Osteoblast (primary cell): ENCODE measurements at regions not wholly inside any gene's neighbourhood (a gene's known extent, or its start where the extent isn't known, plus 50 kb on each side); places are given as distances from the start of the nearest gene placed in this dataset.

Source experiments
- DNase-seq: peaks from one replicate; pipeline ENCODE4 v3.0.0; 2011; ENCODE audit warnings: low spot score, mixed read lengths; ENCODE audit not compliant: insufficient read length; ENCODE audit errors: missing footprints
- H2AFZ ChIP-seq: 2 replicates; pipeline ENCODE4 v1.6.0; 2011; ENCODE audit warnings: mild to moderate bottlenecking, low read length
- H3K27ac ChIP-seq: 2 replicates; pipeline ENCODE4 v1.5.1; 2011; ENCODE audit warnings: mild to moderate bottlenecking, low read depth, low read length, moderate library complexity
- H3K27me3 ChIP-seq: 2 replicates; pipeline ENCODE4 v1.6.0; 2012; ENCODE audit warnings: mild to moderate bottlenecking, control low read depth, inconsistent platforms, low read length, moderate library complexity; ENCODE audit not compliant: insufficient read depth
- H3K36me3 ChIP-seq: 2 replicates; pipeline ENCODE4 v1.5.1; 2011; ENCODE audit warnings: mild to moderate bottlenecking, low read length, control low read depth, moderate library complexity; ENCODE audit not compliant: insufficient read depth
- H3K4me1 ChIP-seq: 2 replicates; pipeline ENCODE4 v1.5.1; 2011; ENCODE audit warnings: mild to moderate bottlenecking, low read length, control low read depth, moderate library complexity; ENCODE audit not compliant: insufficient read depth
- H3K4me2 ChIP-seq: 2 replicates; pipeline ENCODE4 v1.6.0; 2011; ENCODE audit warnings: mild to moderate bottlenecking, low read length; ENCODE audit not compliant: insufficient read depth
- H3K4me3 ChIP-seq: fragments of 200-600 bp; sonication (generic); 3 replicates; pipeline ENCODE4 v1.5.1; 2012; ENCODE audit warnings: mild to moderate bottlenecking, low read length, inconsistent platforms; ENCODE audit not compliant: insufficient read depth
- H3K79me2 ChIP-seq: 2 replicates; pipeline ENCODE4 v1.6.0; 2012; ENCODE audit warnings: mild to moderate bottlenecking, low read length, control low read depth, inconsistent platforms; ENCODE audit not compliant: insufficient read depth
- H3K9me3 ChIP-seq: 2 replicates; pipeline ENCODE4 v1.5.1; 2011; ENCODE audit warnings: low read depth, low read length, control low read depth
- H4K20me1 ChIP-seq: 2 replicates; pipeline ENCODE4 v1.6.0; 2012; ENCODE audit warnings: mild to moderate bottlenecking, low read length, control low read depth; ENCODE audit not compliant: insufficient read depth
- TF ChIP-seq, protein P1 (sequence below): IDR thresholded peaks from 2 replicates; pipeline ENCODE4 v1.5.1; 2011; ENCODE audit warnings: mild to moderate bottlenecking, low read depth, low read length, moderate library complexity; ENCODE audit errors: extremely low read depth

DNA sequence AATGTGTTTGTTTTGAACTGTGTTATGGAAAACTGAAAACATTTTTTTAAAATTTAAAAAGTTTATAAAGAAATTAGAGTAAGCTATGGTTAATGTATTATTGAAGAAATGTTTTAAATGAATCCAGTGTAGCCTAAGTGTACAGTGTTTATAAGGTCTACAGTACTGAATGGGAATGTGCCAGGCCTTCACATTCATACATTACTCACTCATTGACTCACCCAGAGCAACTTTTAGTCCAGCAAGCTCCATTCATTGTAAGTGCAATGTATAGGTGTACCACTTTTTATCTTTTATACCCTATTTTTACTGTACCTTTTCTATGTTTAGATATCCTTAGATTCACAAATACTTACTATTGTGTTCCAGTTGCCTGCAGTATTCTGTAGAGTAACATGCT, 215.1 kb upstream of the THUMPD2 start:
- H4K20me1 ChIP-seq = no peaks in the 10 kb centered on the region
- H3K27me3 ChIP-seq = no peaks in the 10 kb centered on the region
- H3K4me2 ChIP-seq = no peak overlapping the region
- DNase-seq = no peak
- no peaks in the 10 kb centered on the region for H3K79me2 ChIP-seq
- H3K4me3 ChIP-seq = no peak overlapping the region
- no peak overlapping the region for H2AFZ ChIP-seq
- no peaks in the 10 kb centered on the region for H3K9me3 ChIP-seq
- no peak overlapping the region for H3K27ac ChIP-seq
- H3K4me1 ChIP-seq = peaks cover 28% of the 10 kb centered on the region
- H3K36me3 ChIP-seq = no peaks in the 10 kb centered on the region
- TF ChIP-seq, protein P1, sequence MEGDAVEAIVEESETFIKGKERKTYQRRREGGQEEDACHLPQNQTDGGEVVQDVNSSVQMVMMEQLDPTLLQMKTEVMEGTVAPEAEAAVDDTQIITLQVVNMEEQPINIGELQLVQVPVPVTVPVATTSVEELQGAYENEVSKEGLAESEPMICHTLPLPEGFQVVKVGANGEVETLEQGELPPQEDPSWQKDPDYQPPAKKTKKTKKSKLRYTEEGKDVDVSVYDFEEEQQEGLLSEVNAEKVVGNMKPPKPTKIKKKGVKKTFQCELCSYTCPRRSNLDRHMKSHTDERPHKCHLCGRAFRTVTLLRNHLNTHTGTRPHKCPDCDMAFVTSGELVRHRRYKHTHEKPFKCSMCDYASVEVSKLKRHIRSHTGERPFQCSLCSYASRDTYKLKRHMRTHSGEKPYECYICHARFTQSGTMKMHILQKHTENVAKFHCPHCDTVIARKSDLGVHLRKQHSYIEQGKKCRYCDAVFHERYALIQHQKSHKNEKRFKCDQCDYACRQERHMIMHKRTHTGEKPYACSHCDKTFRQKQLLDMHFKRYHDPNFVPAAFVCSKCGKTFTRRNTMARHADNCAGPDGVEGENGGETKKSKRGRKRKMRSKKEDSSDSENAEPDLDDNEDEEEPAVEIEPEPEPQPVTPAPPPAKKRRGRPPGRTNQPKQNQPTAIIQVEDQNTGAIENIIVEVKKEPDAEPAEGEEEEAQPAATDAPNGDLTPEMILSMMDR = no peak

DNA sequence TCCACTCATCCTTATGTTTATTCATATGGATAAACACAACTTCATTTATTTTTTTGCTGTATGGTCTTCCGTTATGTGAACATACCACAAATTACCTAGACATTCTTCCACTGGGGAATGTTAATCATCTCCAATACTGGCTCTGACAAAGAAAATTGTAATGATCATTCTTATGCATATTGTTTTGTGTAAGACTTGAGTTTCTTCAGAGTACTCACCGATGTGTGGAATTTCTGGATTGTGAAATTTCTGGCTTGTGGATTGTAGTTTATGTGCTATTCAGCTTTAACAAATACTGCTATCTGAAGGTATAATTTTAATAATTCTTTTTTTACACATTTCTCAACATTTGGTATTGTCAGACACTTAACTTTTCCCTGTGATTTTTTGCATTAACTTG, 212.2 kb upstream of the THUMPD2 start:
- H3K27ac ChIP-seq = peak overlapping the region; percentile 85
- no peak overlapping the region for H2AFZ ChIP-seq

DNA sequence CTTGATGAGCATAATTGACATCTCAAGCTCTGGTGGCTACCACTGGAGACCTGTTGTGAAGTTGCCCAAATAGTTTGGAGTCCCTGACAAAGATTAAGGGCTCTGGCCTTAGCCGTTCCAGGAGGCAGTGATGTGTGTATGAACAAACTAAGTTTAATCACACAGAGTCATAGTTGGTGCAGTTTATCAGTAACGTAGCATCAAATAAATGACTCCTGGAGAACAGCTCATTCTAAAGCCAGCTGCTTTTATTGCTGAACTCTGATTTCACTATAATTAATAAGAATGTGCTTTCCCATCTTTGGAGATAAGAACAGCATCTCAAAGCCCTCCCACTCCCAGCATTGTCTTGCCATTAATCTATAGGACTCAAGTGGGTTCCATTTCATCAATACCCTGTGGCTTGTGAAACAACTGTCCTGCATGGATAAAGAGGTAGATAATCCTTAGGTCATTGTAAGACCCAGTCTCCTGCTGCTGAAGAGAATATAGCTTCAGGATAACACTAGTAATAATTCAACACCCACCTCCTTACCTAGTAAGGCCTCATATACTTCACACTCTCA, 211.4 kb upstream of the THUMPD2 start:
- H3K4me1 ChIP-seq = peaks cover 28% of the 10 kb centered on the region
- no peak overlapping the region for H2AFZ ChIP-seq
- no peaks in the 10 kb centered on the region for H4K20me1 ChIP-seq
- H3K27me3 ChIP-seq = no peaks in the 10 kb centered on the region
- peak overlapping the region; percentile 85 for H3K27ac ChIP-seq
- H3K4me3 ChIP-seq = no peak overlapping the region
- TF ChIP-seq, protein P1 = no peak
- no peaks in the 10 kb centered on the region for H3K79me2 ChIP-seq
- H3K36me3 ChIP-seq = no peaks in the 10 kb centered on the region
- DNase-seq = no peak
- H3K9me3 ChIP-seq = no peaks in the 10 kb centered on the region
- H3K4me2 ChIP-seq = no peak overlapping the region

More for the DNA sequence above, 212.2 kb upstream of the THUMPD2 start:
- peaks cover 28% of the 10 kb centered on the region for H3K4me1 ChIP-seq
- no peak overlapping the region for H3K4me2 ChIP-seq
- TF ChIP-seq, protein P1 = no peak
- no peak overlapping the region for H3K4me3 ChIP-seq
- H3K9me3 ChIP-seq = no peaks in the 10 kb centered on the region
- no peaks in the 10 kb centered on the region for H3K36me3 ChIP-seq
- no peaks in the 10 kb centered on the region for H3K27me3 ChIP-seq
- H4K20me1 ChIP-seq = no peaks in the 10 kb centered on the region
- H3K79me2 ChIP-seq = no peaks in the 10 kb centered on the region
- no peak for DNase-seq

DNA sequence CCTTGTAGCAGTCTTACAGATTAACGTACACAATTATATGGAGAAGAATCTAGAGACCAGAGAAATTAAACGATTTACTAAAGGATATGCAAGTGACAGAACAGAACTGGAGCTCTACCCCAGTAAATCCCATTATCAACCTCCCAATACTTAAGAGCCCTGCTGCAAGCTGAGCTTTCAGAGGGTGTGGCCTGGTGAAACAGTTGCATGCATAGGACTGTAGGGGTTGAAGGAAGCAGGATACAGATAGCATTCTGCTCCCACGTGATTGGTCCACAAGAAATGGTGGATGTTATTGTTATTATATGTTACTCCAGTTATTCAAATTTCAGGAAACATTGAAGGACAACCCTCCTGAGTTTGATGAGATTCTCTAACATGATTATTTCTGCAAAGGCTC, 210.8 kb upstream of the THUMPD2 start:
- Histone ChIP-seq H2AFZ (no peak overlapping the region), H3K27me3 (no peaks in the 10 kb centered on the region), H4K20me1 (no peaks in the 10 kb centered on the region), H3K4me3 (no peak overlapping the region), H3K4me1 (peaks cover 28% of the 10 kb centered on the region), H3K27ac (peak overlapping the region; percentile 85), H3K4me2 (no peak overlapping the region), H3K79me2 (no peaks in the 10 kb centered on the region), H3K9me3 (no peaks in the 10 kb centered on the region), H3K36me3 (no peaks in the 10 kb centered on the region)
- no peak for DNase-seq
- TF ChIP-seq, protein P1 = no peak
